ENCODE measurements at regions not wholly inside any gene's neighbourhood (a gene's known extent, or its start where the extent isn't known, plus 50 kb on each side); places are given as distances from the start of the nearest gene placed in this dataset.

DNA sequence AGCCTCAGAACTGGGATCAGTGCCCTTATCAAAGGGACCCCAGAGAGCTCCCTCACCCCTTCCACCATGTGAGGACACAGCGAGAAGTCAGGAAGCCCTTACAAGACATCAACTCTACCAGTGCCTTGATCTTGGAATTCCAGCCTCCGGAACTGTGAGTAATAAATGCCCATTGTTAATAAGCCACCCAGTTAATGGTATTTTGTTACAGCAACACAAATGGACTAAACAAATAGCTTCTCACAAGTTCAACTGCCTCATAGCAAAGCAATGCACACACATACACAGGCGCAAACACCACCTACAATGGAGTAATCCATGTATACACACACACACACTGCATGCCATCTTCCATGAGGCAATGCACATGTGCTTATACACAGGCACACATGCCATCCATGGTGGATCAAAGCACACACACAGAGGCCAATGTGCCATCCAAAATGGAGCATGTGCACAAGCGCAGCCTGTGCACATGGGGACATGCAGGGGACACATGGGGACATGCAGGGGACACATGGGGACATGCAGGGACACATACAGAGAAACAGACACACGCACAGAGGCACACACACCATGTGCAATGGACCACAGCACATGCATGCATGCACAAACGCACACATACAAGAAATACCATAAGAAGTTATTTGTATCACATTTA, 137.6 kb upstream of the TBL1X start:
- H3K9me3 ChIP-seq (ENCODE audit: low read length): no peaks in the 10 kb centered on the region
- H3K9me2 ChIP-seq (ENCODE audit: low read depth, low read length): no peaks in the 10 kb centered on the region
- no peaks in the 10 kb centered on the region for H4K20me1 ChIP-seq (ENCODE audit: insufficient read depth, low read length)
- no peaks in the 10 kb centered on the region for H3K79me2 ChIP-seq (ENCODE audit: insufficient read depth, low read length)
- no peak overlapping the region for H3K27ac ChIP-seq (ENCODE audit: low read depth, low read length, poor library complexity, severe bottlenecking)
- H2AFZ ChIP-seq (ENCODE audit: low read length): no peak overlapping the region
- no peaks in the 10 kb centered on the region for H3F3A ChIP-seq (ENCODE audit: insufficient read depth, low read length)
- H3K9ac ChIP-seq (ENCODE audit: low read length): no peak overlapping the region
- H3K4me3 ChIP-seq (ENCODE audit: low read depth, low read length, poor library complexity, severe bottlenecking): no peak overlapping the region
- no peaks in the 10 kb centered on the region for H3K36me3 ChIP-seq (ENCODE audit: insufficient read depth, low read length)
- no peak overlapping the region for H3K4me2 ChIP-seq (ENCODE audit: low read length)
- no peak for TF ChIP-seq EZH2 (IDR thresholded peaks at IDR 0.05; ENCODE audit: borderline replicate concordance, low read length)
- TF ChIP-seq, protein P1, sequence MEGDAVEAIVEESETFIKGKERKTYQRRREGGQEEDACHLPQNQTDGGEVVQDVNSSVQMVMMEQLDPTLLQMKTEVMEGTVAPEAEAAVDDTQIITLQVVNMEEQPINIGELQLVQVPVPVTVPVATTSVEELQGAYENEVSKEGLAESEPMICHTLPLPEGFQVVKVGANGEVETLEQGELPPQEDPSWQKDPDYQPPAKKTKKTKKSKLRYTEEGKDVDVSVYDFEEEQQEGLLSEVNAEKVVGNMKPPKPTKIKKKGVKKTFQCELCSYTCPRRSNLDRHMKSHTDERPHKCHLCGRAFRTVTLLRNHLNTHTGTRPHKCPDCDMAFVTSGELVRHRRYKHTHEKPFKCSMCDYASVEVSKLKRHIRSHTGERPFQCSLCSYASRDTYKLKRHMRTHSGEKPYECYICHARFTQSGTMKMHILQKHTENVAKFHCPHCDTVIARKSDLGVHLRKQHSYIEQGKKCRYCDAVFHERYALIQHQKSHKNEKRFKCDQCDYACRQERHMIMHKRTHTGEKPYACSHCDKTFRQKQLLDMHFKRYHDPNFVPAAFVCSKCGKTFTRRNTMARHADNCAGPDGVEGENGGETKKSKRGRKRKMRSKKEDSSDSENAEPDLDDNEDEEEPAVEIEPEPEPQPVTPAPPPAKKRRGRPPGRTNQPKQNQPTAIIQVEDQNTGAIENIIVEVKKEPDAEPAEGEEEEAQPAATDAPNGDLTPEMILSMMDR (IDR thresholded peaks at IDR 0.05; ENCODE audit: low read length): no peak
- no peaks in the 10 kb centered on the region for H3K27me3 ChIP-seq (ENCODE audit: insufficient read depth, low read length)
- no peaks in the 10 kb centered on the region for H3K4me1 ChIP-seq (ENCODE audit: insufficient read depth, low read length, severe bottlenecking)

DNA sequence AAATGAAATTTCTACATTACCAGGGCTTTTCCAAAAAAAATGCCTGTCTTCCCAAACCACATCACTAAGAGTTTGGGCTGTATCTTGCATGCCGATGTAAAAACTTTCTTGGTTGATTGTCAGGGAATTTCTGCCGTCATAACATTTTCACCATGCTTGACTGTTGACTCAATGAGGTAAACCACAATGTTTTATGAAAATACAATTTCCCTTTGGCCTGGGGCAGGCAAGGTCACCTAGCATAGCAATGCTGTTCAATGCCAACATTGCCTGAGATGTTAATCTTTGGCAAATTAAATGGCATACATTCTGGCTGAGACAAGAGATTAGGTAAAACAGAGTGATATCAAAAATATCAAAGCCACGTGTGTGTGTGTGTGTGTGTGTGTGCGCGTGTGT, 137.1 kb upstream of the TBL1X start:
- no peak for TF ChIP-seq EZH2 (IDR thresholded peaks at IDR 0.05; ENCODE audit: borderline replicate concordance, low read length)
- TF ChIP-seq, protein P1 (IDR thresholded peaks at IDR 0.05; ENCODE audit: low read length): no peak

DNA sequence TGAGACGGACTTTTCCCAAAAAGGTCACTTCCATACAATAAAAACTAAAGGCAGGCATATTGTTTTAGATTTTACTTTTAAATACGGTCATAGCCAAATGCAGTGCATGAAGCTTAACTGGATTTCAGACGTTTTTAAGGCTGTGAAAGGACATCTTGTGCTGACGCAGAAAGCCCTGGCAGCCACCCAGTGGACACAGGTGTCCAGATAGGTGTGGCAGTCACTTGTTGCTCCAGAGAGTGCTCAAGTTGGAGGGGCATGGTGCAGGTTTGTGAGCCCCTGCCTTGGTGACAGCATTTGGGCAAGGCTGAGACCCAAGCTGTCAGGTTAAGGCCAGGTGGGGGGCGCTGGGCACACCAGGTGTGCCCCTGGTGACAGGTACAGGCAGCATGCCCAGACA, 135.8 kb upstream of the TBL1X start:
- H3K27ac ChIP-seq (ENCODE audit: low read depth, low read length, poor library complexity, severe bottlenecking): no peak overlapping the region
- no peaks in the 10 kb centered on the region for H3K79me2 ChIP-seq (ENCODE audit: insufficient read depth, low read length)
- H2AFZ ChIP-seq (ENCODE audit: low read length): no peak overlapping the region
- no peaks in the 10 kb centered on the region for H3K36me3 ChIP-seq (ENCODE audit: insufficient read depth, low read length)
- no peaks in the 10 kb centered on the region for H3F3A ChIP-seq (ENCODE audit: insufficient read depth, low read length)
- no peaks in the 10 kb centered on the region for H4K20me1 ChIP-seq (ENCODE audit: insufficient read depth, low read length)
- no peaks in the 10 kb centered on the region for H3K9me2 ChIP-seq (ENCODE audit: low read depth, low read length)
- no peak overlapping the region for H3K9ac ChIP-seq (ENCODE audit: low read length)
- no peaks in the 10 kb centered on the region for H3K27me3 ChIP-seq (ENCODE audit: insufficient read depth, low read length)
- H3K9me3 ChIP-seq (ENCODE audit: low read length): no peaks in the 10 kb centered on the region
- no peaks in the 10 kb centered on the region for H3K4me1 ChIP-seq (ENCODE audit: insufficient read depth, low read length, severe bottlenecking)
- TF ChIP-seq EZH2 (IDR thresholded peaks at IDR 0.05; ENCODE audit: borderline replicate concordance, low read length): no peak
- TF ChIP-seq, protein P1 (IDR thresholded peaks at IDR 0.05; ENCODE audit: low read length): no peak
- H3K4me2 ChIP-seq (ENCODE audit: low read length): no peak overlapping the region
- H3K4me3 ChIP-seq (ENCODE audit: low read depth, low read length, poor library complexity, severe bottlenecking): no peak overlapping the region

More for the DNA sequence above, 137.1 kb upstream of the TBL1X start:
- no peaks in the 10 kb centered on the region for H3K4me1 ChIP-seq (ENCODE audit: insufficient read depth, low read length, severe bottlenecking)
- H3K9ac ChIP-seq (ENCODE audit: low read length): no peak overlapping the region
- H3K79me2 ChIP-seq (ENCODE audit: insufficient read depth, low read length): no peaks in the 10 kb centered on the region
- no peaks in the 10 kb centered on the region for H3F3A ChIP-seq (ENCODE audit: insufficient read depth, low read length)
- H3K4me3 ChIP-seq (ENCODE audit: low read depth, low read length, poor library complexity, severe bottlenecking): no peak overlapping the region
- H4K20me1 ChIP-seq (ENCODE audit: insufficient read depth, low read length): no peaks in the 10 kb centered on the region
- no peaks in the 10 kb centered on the region for H3K27me3 ChIP-seq (ENCODE audit: insufficient read depth, low read length)
- no peak overlapping the region for H3K27ac ChIP-seq (ENCODE audit: low read depth, low read length, poor library complexity, severe bottlenecking)
- H3K9me2 ChIP-seq (ENCODE audit: low read depth, low read length): no peaks in the 10 kb centered on the region
- no peaks in the 10 kb centered on the region for H3K9me3 ChIP-seq (ENCODE audit: low read length)
- H3K4me2 ChIP-seq (ENCODE audit: low read length): no peak overlapping the region
- H2AFZ ChIP-seq (ENCODE audit: low read length): no peak overlapping the region
- no peaks in the 10 kb centered on the region for H3K36me3 ChIP-seq (ENCODE audit: insufficient read depth, low read length)

Data from OCI-LY1 (cell line).